GM12878 (cell line): ENCODE measurements at regions not wholly inside any gene's neighbourhood (a gene's known extent, or its start where the extent isn't known, plus 50 kb on each side); places are given as distances from the start of the nearest gene placed in this dataset.

ENCODE experiments used
- CBX5 ChIP-seq: sonication (generic); IDR thresholded peaks from 2 replicates; pipeline ENCODE4 v1.6.1; 2016; ENCODE audit warnings: low read depth, moderate library complexity, mild to moderate bottlenecking, inconsistent platforms
- EP300 ChIP-seq, 2 experiments: fragments of 150-350 bp in 1 of 2; IDR thresholded peaks; 2 replicates each; pipeline ENCODE4 v1.6.1; 2011 to 2012; ENCODE audit warnings: low read depth in 2 of 2, low read length in 2 of 2, borderline replicate concordance in 1 of 2, improper control_type of control experiment in 1 of 2, inconsistent platforms in 1 of 2; ENCODE audit not compliant: control insufficient read depth in 1 of 2
- LARP7 ChIP-seq: fragments of 450-650 bp; IDR thresholded peaks from 2 replicates; pipeline ENCODE4 v1.6.1; 2017; ENCODE audit warnings: mild to moderate bottlenecking
- NFYB ChIP-seq: IDR thresholded peaks from 2 replicates; pipeline ENCODE4 v1.6.1; 2011; ENCODE audit warnings: low read depth, mild to moderate bottlenecking, low read length, improper control_type of control experiment, moderate library complexity; ENCODE audit not compliant: insufficient read depth
- POLR2A ChIP-seq: IDR thresholded peaks from 2 replicates; pipeline ENCODE4 v1.6.1; 2011; ENCODE audit warnings: low read depth, mild to moderate bottlenecking, low read length
- SIN3A ChIP-seq: IDR thresholded peaks from 2 replicates; pipeline ENCODE4 v1.6.1; 2012; ENCODE audit warnings: low read depth, low read length, improper control_type of control experiment
- SMC3 ChIP-seq: IDR thresholded peaks from 2 replicates; pipeline ENCODE4 v1.6.1; 2011; ENCODE audit warnings: low read length, improper control_type of control experiment, borderline replicate concordance
- ZSCAN29 ChIP-seq: fragments of 450-650 bp; IDR thresholded peaks from 2 replicates; pipeline ENCODE4 v1.6.1; 2017; ENCODE audit warnings: mild to moderate bottlenecking, moderate library complexity
- TF ChIP-seq, protein P1 (sequence below): IDR thresholded peaks from 2 replicates; pipeline ENCODE4 v1.6.1; 2012; ENCODE audit warnings: mild to moderate bottlenecking, low read depth, low read length
- TF ChIP-seq, protein P2 (sequence below), 3 experiments: IDR thresholded peaks in 2 of 3; conservative IDR thresholded peaks in 1 of 3; 2 replicates each; pipeline ENCODE4 v1.5.1; 2011; ENCODE audit warnings: low read depth in 3 of 3, low read length in 3 of 3, mild to moderate bottlenecking in 3 of 3, control low read depth in 2 of 3, moderate library complexity in 2 of 3, inconsistent platforms in 1 of 3, mixed read lengths in 1 of 3; ENCODE audit not compliant: control insufficient read depth in 2 of 3, insufficient read depth in 1 of 3; ENCODE audit errors: extremely low read depth in 1 of 3
- TF ChIP-seq, protein P3 (sequence below): IDR thresholded peaks from 2 replicates; pipeline ENCODE4 v1.6.1; 2012; ENCODE audit warnings: low read length, inconsistent platforms
- TF ChIP-seq, protein P4 (sequence below): fragments of 450-650 bp; formaldehyde crosslinking; IDR thresholded peaks from 2 replicates; pipeline ENCODE4 v1.5.0; 2022; ENCODE audit warnings: mild to moderate bottlenecking, missing genetic modification characterization

DNA sequence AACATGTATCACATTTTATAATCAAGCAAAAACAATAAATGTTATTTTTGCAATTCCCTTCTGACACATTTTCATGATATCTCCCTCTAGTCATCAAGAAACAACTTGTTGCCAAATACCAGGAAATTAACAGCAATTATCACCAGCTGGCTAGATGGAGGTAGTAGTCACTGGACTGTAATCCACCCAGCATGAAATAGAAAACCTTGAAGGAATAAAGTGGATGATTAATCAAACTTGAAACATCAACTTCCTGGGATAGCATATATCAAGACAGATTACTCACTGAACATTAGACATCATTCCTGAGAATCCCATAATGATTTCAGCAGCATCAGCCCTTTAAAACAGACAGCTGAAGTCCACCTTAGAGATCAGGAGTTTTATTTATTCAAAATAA lies 259.0 kb downstream of the CCDC59 start:
- TF ChIP-seq, protein P1, sequence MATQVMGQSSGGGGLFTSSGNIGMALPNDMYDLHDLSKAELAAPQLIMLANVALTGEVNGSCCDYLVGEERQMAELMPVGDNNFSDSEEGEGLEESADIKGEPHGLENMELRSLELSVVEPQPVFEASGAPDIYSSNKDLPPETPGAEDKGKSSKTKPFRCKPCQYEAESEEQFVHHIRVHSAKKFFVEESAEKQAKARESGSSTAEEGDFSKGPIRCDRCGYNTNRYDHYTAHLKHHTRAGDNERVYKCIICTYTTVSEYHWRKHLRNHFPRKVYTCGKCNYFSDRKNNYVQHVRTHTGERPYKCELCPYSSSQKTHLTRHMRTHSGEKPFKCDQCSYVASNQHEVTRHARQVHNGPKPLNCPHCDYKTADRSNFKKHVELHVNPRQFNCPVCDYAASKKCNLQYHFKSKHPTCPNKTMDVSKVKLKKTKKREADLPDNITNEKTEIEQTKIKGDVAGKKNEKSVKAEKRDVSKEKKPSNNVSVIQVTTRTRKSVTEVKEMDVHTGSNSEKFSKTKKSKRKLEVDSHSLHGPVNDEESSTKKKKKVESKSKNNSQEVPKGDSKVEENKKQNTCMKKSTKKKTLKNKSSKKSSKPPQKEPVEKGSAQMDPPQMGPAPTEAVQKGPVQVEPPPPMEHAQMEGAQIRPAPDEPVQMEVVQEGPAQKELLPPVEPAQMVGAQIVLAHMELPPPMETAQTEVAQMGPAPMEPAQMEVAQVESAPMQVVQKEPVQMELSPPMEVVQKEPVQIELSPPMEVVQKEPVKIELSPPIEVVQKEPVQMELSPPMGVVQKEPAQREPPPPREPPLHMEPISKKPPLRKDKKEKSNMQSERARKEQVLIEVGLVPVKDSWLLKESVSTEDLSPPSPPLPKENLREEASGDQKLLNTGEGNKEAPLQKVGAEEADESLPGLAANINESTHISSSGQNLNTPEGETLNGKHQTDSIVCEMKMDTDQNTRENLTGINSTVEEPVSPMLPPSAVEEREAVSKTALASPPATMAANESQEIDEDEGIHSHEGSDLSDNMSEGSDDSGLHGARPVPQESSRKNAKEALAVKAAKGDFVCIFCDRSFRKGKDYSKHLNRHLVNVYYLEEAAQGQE: no peak
- TF ChIP-seq LARP7: no peak
- TF ChIP-seq, protein P2, sequence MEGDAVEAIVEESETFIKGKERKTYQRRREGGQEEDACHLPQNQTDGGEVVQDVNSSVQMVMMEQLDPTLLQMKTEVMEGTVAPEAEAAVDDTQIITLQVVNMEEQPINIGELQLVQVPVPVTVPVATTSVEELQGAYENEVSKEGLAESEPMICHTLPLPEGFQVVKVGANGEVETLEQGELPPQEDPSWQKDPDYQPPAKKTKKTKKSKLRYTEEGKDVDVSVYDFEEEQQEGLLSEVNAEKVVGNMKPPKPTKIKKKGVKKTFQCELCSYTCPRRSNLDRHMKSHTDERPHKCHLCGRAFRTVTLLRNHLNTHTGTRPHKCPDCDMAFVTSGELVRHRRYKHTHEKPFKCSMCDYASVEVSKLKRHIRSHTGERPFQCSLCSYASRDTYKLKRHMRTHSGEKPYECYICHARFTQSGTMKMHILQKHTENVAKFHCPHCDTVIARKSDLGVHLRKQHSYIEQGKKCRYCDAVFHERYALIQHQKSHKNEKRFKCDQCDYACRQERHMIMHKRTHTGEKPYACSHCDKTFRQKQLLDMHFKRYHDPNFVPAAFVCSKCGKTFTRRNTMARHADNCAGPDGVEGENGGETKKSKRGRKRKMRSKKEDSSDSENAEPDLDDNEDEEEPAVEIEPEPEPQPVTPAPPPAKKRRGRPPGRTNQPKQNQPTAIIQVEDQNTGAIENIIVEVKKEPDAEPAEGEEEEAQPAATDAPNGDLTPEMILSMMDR (IDR thresholded peaks at IDR 0.05 in 2 of 3, conservative IDR thresholded peaks at IDR 0.05 in 1 of 3; ENCODE audit: control insufficient read depth in 2 of 3, extremely low read depth in 1 of 3, insufficient read depth in 1 of 3, low read depth in 3 of 3, low read length in 3 of 3): no peak
- no peak for TF ChIP-seq EP300 (IDR thresholded peaks at IDR 0.05; ENCODE audit: borderline replicate concordance in 1 of 2, control insufficient read depth in 1 of 2, low read depth in 2 of 2, low read length in 2 of 2)
- no peak for TF ChIP-seq NFYB
- TF ChIP-seq, protein P3, sequence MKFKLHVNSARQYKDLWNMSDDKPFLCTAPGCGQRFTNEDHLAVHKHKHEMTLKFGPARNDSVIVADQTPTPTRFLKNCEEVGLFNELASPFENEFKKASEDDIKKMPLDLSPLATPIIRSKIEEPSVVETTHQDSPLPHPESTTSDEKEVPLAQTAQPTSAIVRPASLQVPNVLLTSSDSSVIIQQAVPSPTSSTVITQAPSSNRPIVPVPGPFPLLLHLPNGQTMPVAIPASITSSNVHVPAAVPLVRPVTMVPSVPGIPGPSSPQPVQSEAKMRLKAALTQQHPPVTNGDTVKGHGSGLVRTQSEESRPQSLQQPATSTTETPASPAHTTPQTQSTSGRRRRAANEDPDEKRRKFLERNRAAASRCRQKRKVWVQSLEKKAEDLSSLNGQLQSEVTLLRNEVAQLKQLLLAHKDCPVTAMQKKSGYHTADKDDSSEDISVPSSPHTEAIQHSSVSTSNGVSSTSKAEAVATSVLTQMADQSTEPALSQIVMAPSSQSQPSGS: no peak
- TF ChIP-seq SIN3A: no peak
- TF ChIP-seq POLR2A: no peak
- TF ChIP-seq ZSCAN29: no peak
- TF ChIP-seq, protein P4, sequence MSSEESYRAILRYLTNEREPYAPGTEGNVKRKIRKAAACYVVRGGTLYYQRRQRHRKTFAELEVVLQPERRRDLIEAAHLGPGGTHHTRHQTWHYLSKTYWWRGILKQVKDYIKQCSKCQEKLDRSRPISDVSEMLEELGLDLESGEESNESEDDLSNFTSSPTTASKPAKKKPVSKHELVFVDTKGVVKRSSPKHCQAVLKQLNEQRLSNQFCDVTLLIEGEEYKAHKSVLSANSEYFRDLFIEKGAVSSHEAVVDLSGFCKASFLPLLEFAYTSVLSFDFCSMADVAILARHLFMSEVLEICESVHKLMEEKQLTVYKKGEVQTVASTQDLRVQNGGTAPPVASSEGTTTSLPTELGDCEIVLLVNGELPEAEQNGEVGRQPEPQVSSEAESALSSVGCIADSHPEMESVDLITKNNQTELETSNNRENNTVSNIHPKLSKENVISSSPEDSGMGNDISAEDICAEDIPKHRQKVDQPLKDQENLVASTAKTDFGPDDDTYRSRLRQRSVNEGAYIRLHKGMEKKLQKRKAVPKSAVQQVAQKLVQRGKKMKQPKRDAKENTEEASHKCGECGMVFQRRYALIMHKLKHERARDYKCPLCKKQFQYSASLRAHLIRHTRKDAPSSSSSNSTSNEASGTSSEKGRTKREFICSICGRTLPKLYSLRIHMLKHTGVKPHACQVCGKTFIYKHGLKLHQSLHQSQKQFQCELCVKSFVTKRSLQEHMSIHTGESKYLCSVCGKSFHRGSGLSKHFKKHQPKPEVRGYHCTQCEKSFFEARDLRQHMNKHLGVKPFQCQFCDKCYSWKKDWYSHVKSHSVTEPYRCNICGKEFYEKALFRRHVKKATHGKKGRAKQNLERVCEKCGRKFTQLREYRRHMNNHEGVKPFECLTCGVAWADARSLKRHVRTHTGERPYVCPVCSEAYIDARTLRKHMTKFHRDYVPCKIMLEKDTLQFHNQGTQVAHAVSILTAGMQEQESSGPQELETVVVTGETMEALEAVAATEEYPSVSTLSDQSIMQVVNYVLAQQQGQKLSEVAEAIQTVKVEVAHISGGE (CRISPR knock-in tag): no peak
- TF ChIP-seq CBX5: no peak
- no peak for TF ChIP-seq SMC3
